Osteoblast (primary cell): ENCODE measurements at regions not wholly inside any gene's neighbourhood (a gene's known extent, or its start where the extent isn't known, plus 50 kb on each side); places are given as distances from the start of the nearest gene placed in this dataset.

ENCODE experiments used
- DNase-seq: peaks from one replicate; pipeline ENCODE4 v3.0.0; 2011; ENCODE audit warnings: low spot score, mixed read lengths; ENCODE audit not compliant: insufficient read length; ENCODE audit errors: missing footprints
- H2AFZ ChIP-seq: 2 replicates; pipeline ENCODE4 v1.6.0; 2011; ENCODE audit warnings: mild to moderate bottlenecking, low read length
- H3K27ac ChIP-seq: 2 replicates; pipeline ENCODE4 v1.5.1; 2011; ENCODE audit warnings: mild to moderate bottlenecking, low read depth, low read length, moderate library complexity
- H3K27me3 ChIP-seq: 2 replicates; pipeline ENCODE4 v1.6.0; 2012; ENCODE audit warnings: mild to moderate bottlenecking, control low read depth, inconsistent platforms, low read length, moderate library complexity; ENCODE audit not compliant: insufficient read depth
- H3K36me3 ChIP-seq: 2 replicates; pipeline ENCODE4 v1.5.1; 2011; ENCODE audit warnings: mild to moderate bottlenecking, low read length, control low read depth, moderate library complexity; ENCODE audit not compliant: insufficient read depth
- H3K4me1 ChIP-seq: 2 replicates; pipeline ENCODE4 v1.5.1; 2011; ENCODE audit warnings: mild to moderate bottlenecking, low read length, control low read depth, moderate library complexity; ENCODE audit not compliant: insufficient read depth
- H3K4me2 ChIP-seq: 2 replicates; pipeline ENCODE4 v1.6.0; 2011; ENCODE audit warnings: mild to moderate bottlenecking, low read length; ENCODE audit not compliant: insufficient read depth
- H3K4me3 ChIP-seq: fragments of 200-600 bp; sonication (generic); 3 replicates; pipeline ENCODE4 v1.5.1; 2012; ENCODE audit warnings: mild to moderate bottlenecking, low read length, inconsistent platforms; ENCODE audit not compliant: insufficient read depth
- H3K79me2 ChIP-seq: 2 replicates; pipeline ENCODE4 v1.6.0; 2012; ENCODE audit warnings: mild to moderate bottlenecking, low read length, control low read depth, inconsistent platforms; ENCODE audit not compliant: insufficient read depth
- H3K9me3 ChIP-seq: 2 replicates; pipeline ENCODE4 v1.5.1; 2011; ENCODE audit warnings: low read depth, low read length, control low read depth
- H4K20me1 ChIP-seq: 2 replicates; pipeline ENCODE4 v1.6.0; 2012; ENCODE audit warnings: mild to moderate bottlenecking, low read length, control low read depth; ENCODE audit not compliant: insufficient read depth
- TF ChIP-seq, protein P1 (sequence below): IDR thresholded peaks from 2 replicates; pipeline ENCODE4 v1.5.1; 2011; ENCODE audit warnings: mild to moderate bottlenecking, low read depth, low read length, moderate library complexity; ENCODE audit errors: extremely low read depth

DNA sequence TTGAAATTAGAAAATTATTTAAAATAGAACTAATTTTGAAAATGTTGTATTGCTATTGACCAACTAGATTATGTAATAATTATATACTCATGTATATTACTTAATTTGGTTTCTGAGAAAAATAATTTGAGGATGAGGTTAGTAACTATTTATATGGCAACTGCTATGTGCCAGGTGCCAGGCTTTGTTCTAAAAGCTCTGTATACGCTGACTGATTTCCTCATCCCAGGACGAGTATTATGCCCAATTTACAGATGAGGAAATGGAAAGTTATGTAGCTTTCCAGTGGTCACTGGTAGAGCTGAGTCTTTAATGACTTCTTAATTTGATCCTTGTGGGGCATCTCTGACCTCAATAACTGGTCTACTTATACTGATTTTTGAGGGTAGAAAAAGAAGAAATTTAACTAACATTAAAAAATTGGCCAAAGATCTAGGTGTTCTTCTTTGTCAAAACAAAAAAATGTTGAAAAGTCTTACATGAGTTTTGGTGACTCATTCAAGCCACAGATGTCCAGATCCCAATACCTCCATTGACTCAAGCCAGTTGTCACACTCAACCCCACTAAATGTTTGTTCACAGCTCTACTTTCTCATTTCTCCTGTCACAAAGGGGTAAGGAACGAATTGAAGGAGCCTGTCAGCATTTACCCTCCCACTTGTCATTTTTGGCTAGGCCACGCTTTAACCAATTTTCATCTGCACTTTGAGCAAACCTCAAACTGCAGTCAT, 228.1 kb upstream of the MEF2C start:
- Histone ChIP-seq H2AFZ (no peak overlapping the region), H3K27ac (no peak overlapping the region)
- DNase-seq: no peak

DNA sequence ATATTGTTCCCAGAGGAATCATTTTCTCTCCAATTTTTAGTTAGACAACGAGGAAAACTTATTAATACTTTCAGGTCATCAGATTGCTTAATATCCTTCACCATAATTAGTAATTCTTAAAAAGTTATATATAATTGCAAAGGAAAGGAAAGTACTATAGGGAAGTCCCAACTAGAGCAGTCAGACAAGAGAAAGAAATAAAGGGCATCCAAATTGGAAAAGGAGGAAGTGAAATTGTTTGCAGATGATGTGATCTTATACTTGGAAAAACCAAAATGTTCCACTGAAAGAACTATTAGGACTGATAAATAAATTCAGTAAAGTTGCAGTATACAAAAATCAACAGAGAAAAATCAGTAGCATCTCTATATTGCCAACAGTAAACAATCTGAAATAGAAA, 223.5 kb upstream of the MEF2C start:
- H3K4me1 ChIP-seq: no peaks in the 10 kb centered on the region
- H3K79me2 ChIP-seq: no peaks in the 10 kb centered on the region
- H3K27ac ChIP-seq: no peak overlapping the region
- no peaks in the 10 kb centered on the region for H3K27me3 ChIP-seq
- no peak overlapping the region for H3K4me2 ChIP-seq
- no peak overlapping the region for H3K4me3 ChIP-seq
- TF ChIP-seq, protein P1, sequence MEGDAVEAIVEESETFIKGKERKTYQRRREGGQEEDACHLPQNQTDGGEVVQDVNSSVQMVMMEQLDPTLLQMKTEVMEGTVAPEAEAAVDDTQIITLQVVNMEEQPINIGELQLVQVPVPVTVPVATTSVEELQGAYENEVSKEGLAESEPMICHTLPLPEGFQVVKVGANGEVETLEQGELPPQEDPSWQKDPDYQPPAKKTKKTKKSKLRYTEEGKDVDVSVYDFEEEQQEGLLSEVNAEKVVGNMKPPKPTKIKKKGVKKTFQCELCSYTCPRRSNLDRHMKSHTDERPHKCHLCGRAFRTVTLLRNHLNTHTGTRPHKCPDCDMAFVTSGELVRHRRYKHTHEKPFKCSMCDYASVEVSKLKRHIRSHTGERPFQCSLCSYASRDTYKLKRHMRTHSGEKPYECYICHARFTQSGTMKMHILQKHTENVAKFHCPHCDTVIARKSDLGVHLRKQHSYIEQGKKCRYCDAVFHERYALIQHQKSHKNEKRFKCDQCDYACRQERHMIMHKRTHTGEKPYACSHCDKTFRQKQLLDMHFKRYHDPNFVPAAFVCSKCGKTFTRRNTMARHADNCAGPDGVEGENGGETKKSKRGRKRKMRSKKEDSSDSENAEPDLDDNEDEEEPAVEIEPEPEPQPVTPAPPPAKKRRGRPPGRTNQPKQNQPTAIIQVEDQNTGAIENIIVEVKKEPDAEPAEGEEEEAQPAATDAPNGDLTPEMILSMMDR: no peak
- H3K9me3 ChIP-seq: no peaks in the 10 kb centered on the region
- no peak for DNase-seq
- H3K36me3 ChIP-seq: no peaks in the 10 kb centered on the region
- no peaks in the 10 kb centered on the region for H4K20me1 ChIP-seq
- no peak overlapping the region for H2AFZ ChIP-seq

More for the DNA sequence above, 228.1 kb upstream of the MEF2C start:
- Histone ChIP-seq H3K79me2 (no peaks in the 10 kb centered on the region), H3K4me1 (no peaks in the 10 kb centered on the region), H3K9me3 (no peaks in the 10 kb centered on the region), H3K36me3 (no peaks in the 10 kb centered on the region), H4K20me1 (no peaks in the 10 kb centered on the region), H3K4me2 (no peak overlapping the region), H3K27me3 (no peaks in the 10 kb centered on the region), H3K4me3 (no peak overlapping the region)
- TF ChIP-seq, protein P1: no peak

DNA sequence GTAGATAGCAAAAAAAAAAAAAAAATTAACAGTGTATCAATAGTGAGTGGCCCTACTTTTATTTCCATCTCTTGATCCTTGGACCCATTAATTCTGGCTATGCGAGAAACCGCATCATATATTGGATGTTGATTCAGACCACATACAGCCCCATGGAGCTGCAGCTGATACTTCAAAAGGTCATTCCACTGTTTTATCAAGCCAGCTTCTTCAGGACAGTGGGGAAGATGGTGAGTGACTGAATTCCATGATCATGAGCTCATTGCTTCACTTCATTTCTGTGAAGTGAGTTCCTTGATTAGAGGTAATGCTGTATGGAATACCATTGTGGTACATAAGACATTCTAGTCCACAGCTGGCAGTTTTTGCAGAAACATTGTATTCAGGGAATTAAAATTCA, 222.9 kb upstream of the MEF2C start:
- no peak for DNase-seq
- H3K27ac ChIP-seq: no peak overlapping the region

DNA sequence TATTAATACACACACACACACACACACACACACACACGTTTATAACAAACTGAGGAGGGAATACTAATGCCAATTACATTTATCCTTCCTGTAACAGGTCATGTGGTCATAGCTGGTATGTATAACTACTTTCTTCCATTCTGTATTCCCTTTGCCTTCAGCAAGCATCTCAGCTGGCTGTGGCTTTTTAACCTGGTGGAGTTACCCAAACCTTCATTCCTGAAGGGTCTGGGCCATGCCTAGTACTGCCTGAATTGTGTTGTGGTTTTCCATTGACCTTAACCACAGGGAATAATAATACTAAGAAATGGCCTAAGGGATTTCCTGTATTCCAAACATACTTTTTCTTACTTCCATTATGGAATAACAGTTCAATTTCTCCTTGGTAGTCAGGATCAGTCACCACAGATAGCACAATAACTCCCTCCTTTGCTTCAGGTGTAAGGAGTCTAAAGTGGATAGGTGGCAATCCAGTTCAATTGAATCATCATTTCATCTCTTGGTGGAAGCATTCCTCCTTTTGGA, 222.2 kb upstream of the MEF2C start:
- no peak for DNase-seq
- H3K4me3 ChIP-seq: no peak overlapping the region
- no peaks in the 10 kb centered on the region for H3K36me3 ChIP-seq
- H3K27ac ChIP-seq: no peak overlapping the region
- H3K4me1 ChIP-seq: no peaks in the 10 kb centered on the region
- no peaks in the 10 kb centered on the region for H3K9me3 ChIP-seq
- H4K20me1 ChIP-seq: no peaks in the 10 kb centered on the region
- no peak overlapping the region for H3K4me2 ChIP-seq
- TF ChIP-seq, protein P1: no peak
- H3K27me3 ChIP-seq: no peaks in the 10 kb centered on the region
- no peak overlapping the region for H2AFZ ChIP-seq
- H3K79me2 ChIP-seq: no peaks in the 10 kb centered on the region

More for the DNA sequence above, 222.9 kb upstream of the MEF2C start:
- H3K27me3 ChIP-seq: no peaks in the 10 kb centered on the region
- TF ChIP-seq, protein P1: no peak
- H3K9me3 ChIP-seq: no peaks in the 10 kb centered on the region
- H3K4me2 ChIP-seq: no peak overlapping the region
- no peak overlapping the region for H3K4me3 ChIP-seq
- H3K79me2 ChIP-seq: no peaks in the 10 kb centered on the region
- no peak overlapping the region for H2AFZ ChIP-seq
- no peaks in the 10 kb centered on the region for H3K36me3 ChIP-seq
- no peaks in the 10 kb centered on the region for H4K20me1 ChIP-seq
- H3K4me1 ChIP-seq: no peaks in the 10 kb centered on the region
